GM19035 (cell line): ENCODE measurements at regions not wholly inside any gene's neighbourhood (a gene's known extent, or its start where the extent isn't known, plus 50 kb on each side); places are given as distances from the start of the nearest gene placed in this dataset.

ENCODE experiments used
- ATAC-seq: cut with Tn5 transposase; IDR thresholded peaks from one replicate; pipeline ENCODE4 v1.9.1; 2021; ENCODE audit not compliant: unreplicated experiment

- ATAC-seq = no peak
These were observed 1141.8 kb downstream of the SLITRK1 start for GRCh38 chr13:82740442-82740841.

- no peak for ATAC-seq
These were observed 1142.4 kb downstream of the SLITRK1 start for GRCh38 chr13:82739881-82740280.

GRCh38 chr13:82729401-82729800 lies 1152.9 kb downstream of the SLITRK1 start:
- ATAC-seq = no peak

GRCh38 chr13:82720986-82721385 lies 1161.3 kb downstream of the SLITRK1 start:
- no peak for ATAC-seq

GRCh38 chr13:82719987-82720386 lies 1162.3 kb downstream of the SLITRK1 start:
- ATAC-seq = no peak

- no peak for ATAC-seq
These were observed 1165.0 kb downstream of the SLITRK1 start for GRCh38 chr13:82717249-82717648.

- ATAC-seq = no peak
These were observed 1168.4 kb downstream of the SLITRK1 start for GRCh38 chr13:82713687-82714405.

GRCh38 chr13:82702513-82702912 lies 1179.8 kb downstream of the SLITRK1 start:
- ATAC-seq = no peak

GRCh38 chr13:82701020-82701419 lies 1181.3 kb downstream of the SLITRK1 start:
- ATAC-seq = no peak

GRCh38 chr13:82698941-82699340 lies 1183.3 kb downstream of the SLITRK1 start:
- no peak for ATAC-seq

- no peak for ATAC-seq
These were observed 1183.9 kb downstream of the SLITRK1 start for GRCh38 chr13:82698383-82698782.

- no peak for ATAC-seq
These were observed 1188.7 kb downstream of the SLITRK1 start for GRCh38 chr13:82693607-82694006.

- peak; percentile 80 for ATAC-seq
These were observed 1193.8 kb downstream of the SLITRK1 start for GRCh38 chr13:82688400-82688994.

- ATAC-seq = no peak
These were observed 1194.4 kb downstream of the SLITRK1 start for GRCh38 chr13:82687884-82688283.

- no peak for ATAC-seq
These were observed 1200.7 kb downstream of the SLITRK1 start for GRCh38 chr13:82681535-82681934.

- no peak for ATAC-seq
These were observed 1204.2 kb downstream of the SLITRK1 start for GRCh38 chr13:82678052-82678451.

- ATAC-seq = no peak
These were observed 1207.2 kb downstream of the SLITRK1 start for GRCh38 chr13:82675024-82675423.

- no peak for ATAC-seq
These were observed 1207.7 kb downstream of the SLITRK1 start for GRCh38 chr13:82674546-82674945.

- ATAC-seq = no peak
These were observed 1210.0 kb downstream of the SLITRK1 start for GRCh38 chr13:82672248-82672647.

GRCh38 chr13:82664183-82664582 lies 1218.1 kb downstream of the SLITRK1 start:
- no peak for ATAC-seq

GRCh38 chr13:82661126-82661525 lies 1221.1 kb downstream of the SLITRK1 start:
- ATAC-seq = no peak

- no peak for ATAC-seq
These were observed 1223.5 kb downstream of the SLITRK1 start for GRCh38 chr13:82658811-82659210.

- ATAC-seq = no peak
These were observed 1224.8 kb downstream of the SLITRK1 start for GRCh38 chr13:82657471-82657870.
